ENCODE measurements at regions not wholly inside any gene's neighbourhood (a gene's known extent, or its start where the extent isn't known, plus 50 kb on each side); places are given as distances from the start of the nearest gene placed in this dataset.

DNA sequence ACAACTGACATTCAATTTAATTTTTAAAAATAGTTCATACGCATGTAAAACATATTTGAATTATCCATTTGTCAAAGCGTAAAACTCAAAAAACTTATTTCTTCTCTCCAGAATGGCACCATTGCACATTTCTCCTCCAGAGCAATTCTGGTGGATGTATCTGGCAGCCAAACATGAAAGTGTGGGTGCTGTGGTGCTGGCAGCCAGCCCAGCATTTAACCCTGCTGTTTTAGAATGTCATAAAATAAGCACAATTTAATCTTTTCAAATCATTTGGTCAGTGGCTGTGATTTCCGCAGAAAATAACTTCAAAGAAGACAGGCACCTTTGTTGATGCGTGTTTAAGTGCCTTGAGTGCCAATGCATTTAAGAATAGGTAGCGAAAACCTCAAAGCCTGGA, 302.7 kb upstream of the MEOX2 start:
- TF ChIP-seq POLR2A (IDR thresholded peaks at IDR 0.05; ENCODE audit: low read length) (no peak), GATA1 (IDR thresholded peaks at IDR 0.05; ENCODE audit: low read depth, low read length) (no peak)
